ENCODE measurements at regions not wholly inside any gene's neighbourhood (a gene's known extent, or its start where the extent isn't known, plus 50 kb on each side); places are given as distances from the start of the nearest gene placed in this dataset.

- Histone ChIP-seq H3K18ac (ENCODE audit: low read length) (no peak overlapping the region), H3K23ac (ENCODE audit: low read length) (no peak overlapping the region), H4K8ac (ENCODE audit: low read depth, low read length) (no peak overlapping the region), H3K9ac (ENCODE audit: low read length) (no peak overlapping the region), H3K4me1 (ENCODE audit: control insufficient read depth in 1 of 2, insufficient read depth in 2 of 2, low read length in 2 of 2) (no peaks in the 10 kb centered on the region), H2AFZ (ENCODE audit: insufficient read depth, low read length, poor library complexity) (no peak overlapping the region), H3K14ac (ENCODE audit: low read length) (no peak overlapping the region), H3K4me3 (ENCODE audit: low read depth, low read length) (no peak overlapping the region), H3K27me3 (ENCODE audit: insufficient read depth, low read length) (no peaks in the 10 kb centered on the region), H3K9me3 (ENCODE audit: insufficient read depth, low read depth, low read length) (no peaks in the 10 kb centered on the region), H3K36me3 (ENCODE audit: control insufficient read depth in 1 of 2, insufficient read depth in 2 of 2, low read length in 2 of 2) (no peaks in the 10 kb centered on the region), H2BK120ac (ENCODE audit: insufficient read depth, low read length, poor library complexity) (no peak overlapping the region), H4K12ac (ENCODE audit: low read depth, low read length) (no peak overlapping the region), H2BK5ac (ENCODE audit: low read depth, low read length, poor library complexity) (no peak overlapping the region), H3K4ac (ENCODE audit: low read depth, low read length) (no peak overlapping the region), H3K4me2 (ENCODE audit: low read length) (no peak overlapping the region), H3K27ac (ENCODE audit: low read depth, low read length) (no peak overlapping the region), H2AK5ac (ENCODE audit: low read length) (no peak overlapping the region), H3K79me2 (ENCODE audit: control insufficient read depth, insufficient read depth, low read length, poor library complexity) (no peaks in the 10 kb centered on the region), H4K91ac (ENCODE audit: low read depth, low read length) (no peak overlapping the region), H3K79me1 (ENCODE audit: low read length) (no peaks in the 10 kb centered on the region), H2BK12ac (ENCODE audit: low read length) (no peak overlapping the region)
- no peak for DNase-seq
- no CpG with 5 or more reads among the region's 7 CpGs for WGBS (ENCODE audit: extremely low coverage, insufficient coverage, insufficient read length)
Observed at GRCh38 chr7:145331522-145331921, 495.7 kb upstream of the TPK1 start.

- no peaks in the 10 kb centered on the region for H3K36me3 ChIP-seq (ENCODE audit: control insufficient read depth in 1 of 2, insufficient read depth in 2 of 2, low read length in 2 of 2)
- no peak overlapping the region for H3K14ac ChIP-seq (ENCODE audit: low read length)
- H2BK5ac ChIP-seq (ENCODE audit: low read depth, low read length, poor library complexity), result no peak overlapping the region
- DNase-seq, result no peak
- no peak overlapping the region for H3K23ac ChIP-seq (ENCODE audit: low read length)
- no peak overlapping the region for H4K91ac ChIP-seq (ENCODE audit: low read depth, low read length)
- H3K4me2 ChIP-seq (ENCODE audit: low read length), result no peak overlapping the region
- H4K8ac ChIP-seq (ENCODE audit: low read depth, low read length), result no peak overlapping the region
- H2BK120ac ChIP-seq (ENCODE audit: insufficient read depth, low read length, poor library complexity), result no peak overlapping the region
- no peak overlapping the region for H2AK5ac ChIP-seq (ENCODE audit: low read length)
- H3K4me3 ChIP-seq (ENCODE audit: low read depth, low read length), result no peak overlapping the region
- no peak overlapping the region for H3K18ac ChIP-seq (ENCODE audit: low read length)
- H3K9ac ChIP-seq (ENCODE audit: low read length), result no peak overlapping the region
- no peak overlapping the region for H2BK12ac ChIP-seq (ENCODE audit: low read length)
- H2AFZ ChIP-seq (ENCODE audit: insufficient read depth, low read length, poor library complexity), result no peak overlapping the region
- no peaks in the 10 kb centered on the region for H3K79me2 ChIP-seq (ENCODE audit: control insufficient read depth, insufficient read depth, low read length, poor library complexity)
- no peaks in the 10 kb centered on the region for H3K4me1 ChIP-seq (ENCODE audit: control insufficient read depth in 1 of 2, insufficient read depth in 2 of 2, low read length in 2 of 2)
- WGBS (ENCODE audit: extremely low coverage, insufficient coverage, insufficient read length), result no CpG with 5 or more reads among the region's 2 CpGs
- no peak overlapping the region for H3K27ac ChIP-seq (ENCODE audit: low read depth, low read length)
- H4K12ac ChIP-seq (ENCODE audit: low read depth, low read length), result no peak overlapping the region
- H3K79me1 ChIP-seq (ENCODE audit: low read length), result no peaks in the 10 kb centered on the region
- H3K9me3 ChIP-seq (ENCODE audit: insufficient read depth, low read depth, low read length), result no peaks in the 10 kb centered on the region
- no peaks in the 10 kb centered on the region for H3K27me3 ChIP-seq (ENCODE audit: insufficient read depth, low read length)
- no peak overlapping the region for H3K4ac ChIP-seq (ENCODE audit: low read depth, low read length)
Observed at GRCh38 chr7:145331076-145331475, 495.2 kb upstream of the TPK1 start.

GRCh38 chr7:145327646-145328045, 491.8 kb upstream of the TPK1 start:
- DNase-seq, result no peak
- Histone ChIP-seq H4K12ac (ENCODE audit: low read depth, low read length) (no peak overlapping the region), H3K79me2 (ENCODE audit: control insufficient read depth, insufficient read depth, low read length, poor library complexity) (no peaks in the 10 kb centered on the region), H3K18ac (ENCODE audit: low read length) (no peak overlapping the region), H3K9ac (ENCODE audit: low read length) (no peak overlapping the region), H3K4ac (ENCODE audit: low read depth, low read length) (no peak overlapping the region), H3K27ac (ENCODE audit: low read depth, low read length) (no peak overlapping the region), H4K91ac (ENCODE audit: low read depth, low read length) (no peak overlapping the region), H3K79me1 (ENCODE audit: low read length) (no peaks in the 10 kb centered on the region), H3K4me3 (ENCODE audit: low read depth, low read length) (no peak overlapping the region), H3K14ac (ENCODE audit: low read length) (no peak overlapping the region), H2BK12ac (ENCODE audit: low read length) (no peak overlapping the region), H3K36me3 (ENCODE audit: control insufficient read depth in 1 of 2, insufficient read depth in 2 of 2, low read length in 2 of 2) (no peaks in the 10 kb centered on the region), H2BK5ac (ENCODE audit: low read depth, low read length, poor library complexity) (no peak overlapping the region), H3K4me2 (ENCODE audit: low read length) (no peak overlapping the region), H3K9me3 (ENCODE audit: insufficient read depth, low read depth, low read length) (no peaks in the 10 kb centered on the region), H3K27me3 (ENCODE audit: insufficient read depth, low read length) (no peaks in the 10 kb centered on the region), H2AK5ac (ENCODE audit: low read length) (no peak overlapping the region), H3K4me1 (ENCODE audit: control insufficient read depth in 1 of 2, insufficient read depth in 2 of 2, low read length in 2 of 2) (no peaks in the 10 kb centered on the region), H2AFZ (ENCODE audit: insufficient read depth, low read length, poor library complexity) (no peak overlapping the region), H2BK120ac (ENCODE audit: insufficient read depth, low read length, poor library complexity) (no peak overlapping the region), H4K8ac (ENCODE audit: low read depth, low read length) (no peak overlapping the region), H3K23ac (ENCODE audit: low read length) (no peak overlapping the region)
- WGBS (ENCODE audit: extremely low coverage, insufficient coverage, insufficient read length), result no CpG with 5 or more reads among the region's 1 CpG

- Histone ChIP-seq H4K91ac (ENCODE audit: low read depth, low read length) (no peak overlapping the region), H4K8ac (ENCODE audit: low read depth, low read length) (no peak overlapping the region), H3K14ac (ENCODE audit: low read length) (no peak overlapping the region), H3K27ac (ENCODE audit: low read depth, low read length) (no peak overlapping the region), H4K12ac (ENCODE audit: low read depth, low read length) (no peak overlapping the region), H3K9ac (ENCODE audit: low read length) (no peak overlapping the region), H2AFZ (ENCODE audit: insufficient read depth, low read length, poor library complexity) (no peak overlapping the region), H3K23ac (ENCODE audit: low read length) (peak overlapping the region; percentile 2), H3K79me2 (ENCODE audit: control insufficient read depth, insufficient read depth, low read length, poor library complexity) (no peaks in the 10 kb centered on the region), H3K4ac (ENCODE audit: low read depth, low read length) (no peak overlapping the region), H2BK120ac (ENCODE audit: insufficient read depth, low read length, poor library complexity) (no peak overlapping the region), H3K27me3 (ENCODE audit: insufficient read depth, low read length) (no peaks in the 10 kb centered on the region), H3K4me1 (ENCODE audit: control insufficient read depth in 1 of 2, insufficient read depth in 2 of 2, low read length in 2 of 2) (no peaks in the 10 kb centered on the region), H3K4me2 (ENCODE audit: low read length) (no peak overlapping the region), H3K4me3 (ENCODE audit: low read depth, low read length) (no peak overlapping the region), H2BK5ac (ENCODE audit: low read depth, low read length, poor library complexity) (no peak overlapping the region), H3K79me1 (ENCODE audit: low read length) (no peaks in the 10 kb centered on the region), H3K18ac (ENCODE audit: low read length) (no peak overlapping the region), H3K9me3 (ENCODE audit: insufficient read depth, low read depth, low read length) (no peaks in the 10 kb centered on the region), H2AK5ac (ENCODE audit: low read length) (no peak overlapping the region), H2BK12ac (ENCODE audit: low read length) (no peak overlapping the region), H3K36me3 (ENCODE audit: control insufficient read depth in 1 of 2, insufficient read depth in 2 of 2, low read length in 2 of 2) (no peaks in the 10 kb centered on the region)
- no CpG with 5 or more reads among the region's 21 CpGs for WGBS (ENCODE audit: extremely low coverage, insufficient coverage, insufficient read length)
- no peak for DNase-seq
Observed at GRCh38 chr7:145324081-145324480, 488.2 kb upstream of the TPK1 start.

All from trophoblast cell (in vitro differentiated cells and primary cell).